GM18870 (cell line): ENCODE measurements at regions not wholly inside any gene's neighbourhood (a gene's known extent, or its start where the extent isn't known, plus 50 kb on each side); places are given as distances from the start of the nearest gene placed in this dataset.
"Not testable (repeated sequence)": the region's sequence is repeated elsewhere in the genome, so short reads cannot be mapped to it uniquely, and the experiment has no call there.

ENCODE experiments used
- ATAC-seq: cut with Tn5 transposase; IDR thresholded peaks from one replicate; pipeline ENCODE4 v1.9.1; 2021; ENCODE audit warnings: moderate library complexity; ENCODE audit not compliant: unreplicated experiment

DNA sequence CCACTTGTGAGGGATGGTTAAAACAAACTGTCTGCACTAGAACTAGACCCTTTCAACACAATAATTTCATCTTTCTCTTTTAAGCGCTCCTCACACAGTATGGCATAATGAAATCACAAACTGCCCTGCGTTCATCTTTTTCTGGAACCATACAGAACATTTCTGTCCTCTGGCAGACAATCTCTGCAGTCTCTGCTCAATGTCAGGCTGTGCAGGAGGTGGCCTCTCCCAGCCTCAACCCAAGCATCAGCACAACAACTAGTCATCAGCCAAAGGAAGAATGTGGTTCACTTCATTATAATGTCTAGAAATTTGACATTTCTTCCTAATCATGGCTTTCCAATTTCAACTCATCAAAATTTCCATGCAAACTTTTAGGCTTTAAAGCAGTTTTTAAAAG, 125.1 kb upstream of the STARD13 start:
- ATAC-seq = no peak

DNA sequence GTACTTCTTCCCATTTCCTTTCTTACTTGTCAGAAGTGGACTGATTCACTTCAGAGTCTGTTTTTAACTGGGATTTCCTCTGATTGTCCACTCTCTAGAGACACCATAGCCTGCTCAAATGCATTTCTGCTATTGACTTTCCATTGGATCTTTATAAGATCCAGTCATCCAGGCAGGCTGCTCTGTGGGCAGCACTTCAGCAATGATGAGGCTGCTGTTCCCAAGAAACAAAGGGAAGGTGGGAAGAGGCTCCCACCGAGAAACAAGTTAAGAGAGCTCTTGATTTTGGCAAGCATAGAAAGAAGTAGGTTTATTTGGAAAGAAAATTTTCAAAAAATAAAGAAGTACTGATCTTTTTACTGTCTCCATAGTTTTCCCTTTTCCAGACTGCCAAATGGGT, 125.8 kb upstream of the STARD13 start:
- ATAC-seq = no peak

DNA sequence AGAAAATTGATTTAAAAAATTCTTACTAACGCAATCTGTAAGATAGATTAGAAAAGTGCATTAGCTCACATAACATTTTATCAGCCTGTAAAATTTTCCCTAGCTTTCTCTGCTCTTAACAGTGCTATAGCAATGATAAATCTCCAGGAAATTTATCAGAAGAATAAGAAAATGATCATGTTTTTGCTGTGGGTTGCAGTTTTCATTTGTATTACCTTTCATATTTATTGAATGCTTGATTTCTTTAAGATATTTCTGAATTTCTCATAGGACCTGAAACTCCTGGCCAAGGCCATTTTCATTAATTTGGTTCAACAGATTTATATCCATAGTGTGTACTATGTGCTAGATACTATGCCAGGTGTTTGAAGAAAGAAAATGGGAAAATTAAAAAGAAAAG, 130.3 kb upstream of the STARD13 start:
- no peak for ATAC-seq

DNA sequence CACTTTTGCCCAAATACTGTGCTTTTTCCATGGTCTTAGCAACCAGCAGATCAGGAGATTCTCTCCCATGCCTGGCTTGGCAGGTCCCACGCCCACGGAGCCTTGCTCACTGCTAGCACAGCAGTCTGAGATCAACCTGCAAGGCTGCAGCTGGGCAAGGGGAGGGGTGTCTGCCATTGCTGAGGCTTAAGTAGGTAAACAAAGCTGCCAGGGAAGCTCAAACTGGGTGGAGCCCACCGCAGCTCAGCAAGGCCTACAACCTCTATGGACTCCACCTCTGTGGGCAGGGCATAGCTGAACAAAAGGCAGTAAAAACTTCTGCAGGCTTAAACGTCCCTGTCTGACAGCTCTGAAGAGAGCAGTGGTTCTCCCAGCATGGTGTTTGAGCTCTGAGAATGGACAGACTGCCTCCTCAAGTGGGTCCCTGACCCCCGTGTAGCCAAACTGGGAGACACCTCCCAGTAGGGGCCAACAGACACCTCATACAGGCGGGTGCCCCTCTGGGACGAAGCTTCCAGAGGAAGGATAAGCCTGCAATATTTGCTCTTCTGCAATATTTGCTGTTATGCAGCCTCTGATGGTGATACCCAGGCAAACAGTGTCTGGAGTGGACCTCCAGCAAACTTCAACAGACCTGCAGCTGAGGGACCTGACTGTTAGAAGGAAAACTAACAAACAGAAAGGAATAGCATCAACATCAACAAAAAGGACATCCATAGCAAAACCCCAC, 132.8 kb upstream of the STARD13 start:
- ATAC-seq = not testable (repeated sequence)

DNA sequence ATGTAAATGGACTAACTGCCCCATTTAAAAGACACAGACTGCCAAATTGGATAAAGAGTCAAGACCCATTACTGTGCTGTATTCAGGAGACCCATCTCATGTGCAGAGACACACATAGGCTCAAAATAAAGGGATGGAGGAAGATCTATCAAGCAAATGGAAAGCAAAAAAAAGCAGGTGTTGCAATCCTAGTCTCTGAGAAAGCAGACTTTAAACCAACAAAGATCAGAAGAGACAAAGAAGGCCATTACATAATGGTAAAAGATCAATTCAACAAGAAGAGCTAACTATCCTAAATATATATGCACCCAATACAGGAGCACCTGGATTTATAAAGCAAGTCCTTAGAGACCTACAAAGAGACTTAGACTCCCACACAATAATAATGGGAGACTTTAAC, 134.6 kb upstream of the STARD13 start:
- not testable (repeated sequence) for ATAC-seq

DNA sequence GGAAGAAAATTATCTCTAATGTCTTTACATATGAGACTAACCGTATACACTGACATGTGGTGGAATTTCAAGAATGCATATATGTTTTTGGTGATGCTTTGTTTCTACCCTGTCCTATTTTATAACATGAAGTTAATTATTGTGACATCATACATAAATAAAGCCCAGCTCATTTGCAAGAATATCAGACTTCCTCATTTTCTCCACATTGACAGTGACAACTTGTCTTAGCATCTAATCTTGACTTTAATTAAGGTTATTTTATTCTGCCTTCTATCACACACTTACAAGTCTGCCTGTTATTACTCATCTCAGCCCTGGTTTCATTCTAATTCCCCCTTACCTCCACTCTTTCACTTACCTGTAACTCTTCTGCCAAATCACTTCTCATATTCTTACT, 140.6 kb upstream of the STARD13 start:
- ATAC-seq = no peak

DNA sequence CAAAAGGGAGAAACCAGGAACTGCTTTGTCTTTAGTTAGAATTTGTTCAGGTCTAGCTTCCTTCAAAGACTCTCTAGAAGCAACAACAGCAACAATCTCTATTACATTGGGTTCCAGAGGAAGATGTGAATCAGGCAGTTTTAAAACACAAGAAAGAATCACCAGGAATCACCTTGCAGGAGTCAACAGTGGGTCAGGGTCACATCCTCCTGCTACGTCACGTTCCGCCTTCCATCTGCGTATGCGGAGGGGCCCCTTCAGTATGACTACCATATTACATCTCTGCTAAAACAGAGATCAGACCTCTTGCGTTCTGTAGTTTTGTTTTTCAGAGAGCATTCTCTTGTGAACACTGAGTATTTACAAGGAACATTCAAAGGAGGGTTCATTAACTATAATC, 147.8 kb upstream of the STARD13 start:
- ATAC-seq = no peak

DNA sequence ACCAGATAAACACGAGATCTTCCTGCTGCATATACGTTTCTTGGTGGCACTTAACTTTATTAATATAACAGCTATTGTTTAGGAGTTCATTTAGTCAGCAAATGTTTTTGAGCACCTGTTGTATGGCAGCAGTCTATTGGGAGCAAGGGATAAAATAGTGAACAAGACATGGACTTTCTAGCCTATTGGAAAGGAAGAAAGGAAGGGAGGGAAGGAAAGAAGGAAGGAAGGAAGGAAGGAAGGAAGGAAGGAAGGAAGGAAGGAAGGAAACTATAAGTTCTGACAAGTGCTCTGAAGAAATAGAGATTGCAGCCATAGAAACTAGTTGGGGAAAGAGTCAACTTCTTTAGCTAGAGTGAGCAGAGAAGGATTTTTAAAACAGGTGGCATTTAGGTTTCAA, 149.1 kb upstream of the STARD13 start:
- no peak for ATAC-seq

DNA sequence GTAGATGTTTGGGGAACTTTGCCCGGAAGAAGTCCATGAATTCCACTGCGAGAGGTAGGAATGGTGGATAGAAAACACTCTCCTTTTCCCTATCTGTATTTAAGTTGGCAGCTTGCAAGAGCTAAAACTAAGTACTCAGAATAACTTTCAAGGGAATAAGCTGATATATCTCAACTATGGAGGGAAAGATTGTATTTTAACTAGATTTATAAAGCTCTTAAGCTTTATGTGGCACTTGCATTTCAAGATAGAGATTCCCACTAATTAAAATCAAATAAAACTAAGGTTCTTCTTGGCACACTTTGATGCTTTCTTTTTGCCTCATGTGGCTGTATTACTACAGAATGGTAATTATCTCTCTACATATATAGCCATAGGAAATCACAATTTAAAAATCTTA, 149.7 kb upstream of the STARD13 start:
- no peak for ATAC-seq

DNA sequence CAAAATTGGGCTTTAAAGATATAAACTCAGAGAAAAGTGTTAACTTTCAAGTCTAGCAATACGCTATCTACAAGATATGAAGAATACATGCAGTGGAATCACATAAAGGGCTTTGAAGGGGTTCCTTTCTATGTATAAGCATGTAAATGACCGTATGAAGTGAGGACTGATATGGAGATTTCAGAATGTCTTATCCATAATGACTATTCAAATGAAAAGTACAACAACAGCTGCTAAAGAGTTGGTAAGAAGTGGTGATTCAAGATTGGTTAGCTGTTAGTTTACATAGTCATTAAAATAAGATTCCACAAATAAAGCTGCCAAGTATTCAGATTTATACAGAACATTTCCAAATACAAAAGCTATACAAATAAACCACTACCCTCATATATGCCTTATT, 153.4 kb upstream of the STARD13 start:
- ATAC-seq = no peak

DNA sequence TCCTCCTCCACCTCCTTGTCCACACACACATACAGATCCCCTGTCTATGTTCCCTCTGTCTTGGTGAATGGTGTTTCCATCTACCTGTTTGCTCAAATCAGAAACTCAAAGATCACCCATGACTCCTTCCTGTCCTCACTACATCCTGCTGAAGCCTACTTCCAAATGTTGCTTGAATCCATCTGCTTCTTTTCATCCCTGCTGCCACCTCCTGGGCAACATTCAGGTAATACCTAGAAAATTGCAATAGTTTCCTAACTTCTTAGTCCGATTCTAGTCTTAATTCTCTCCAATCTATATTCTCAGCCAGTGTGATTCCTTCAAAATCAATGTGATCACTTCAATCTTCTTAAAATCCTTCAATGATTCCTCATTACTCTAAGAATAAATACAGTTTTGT, 155.5 kb upstream of the STARD13 start:
- ATAC-seq = no peak

DNA sequence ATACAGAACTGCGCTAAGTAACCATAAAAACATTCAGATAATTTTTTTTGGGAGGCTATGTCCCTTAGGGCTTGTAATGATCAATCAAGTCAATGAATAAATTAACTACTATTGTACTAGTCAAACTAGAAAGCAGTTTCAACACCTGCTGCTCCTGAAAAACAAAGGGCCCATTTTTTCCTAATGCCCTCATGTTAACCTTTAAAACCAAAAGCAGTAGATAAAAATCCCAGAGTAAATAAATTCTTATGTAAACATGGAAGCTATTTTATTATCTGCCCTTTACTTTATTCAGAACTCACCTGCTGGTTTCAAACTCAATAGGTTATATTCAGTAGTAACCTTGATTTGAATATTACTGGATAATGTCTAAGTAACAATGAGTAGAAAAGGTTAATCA, 159.5 kb upstream of the STARD13 start:
- no peak for ATAC-seq

DNA sequence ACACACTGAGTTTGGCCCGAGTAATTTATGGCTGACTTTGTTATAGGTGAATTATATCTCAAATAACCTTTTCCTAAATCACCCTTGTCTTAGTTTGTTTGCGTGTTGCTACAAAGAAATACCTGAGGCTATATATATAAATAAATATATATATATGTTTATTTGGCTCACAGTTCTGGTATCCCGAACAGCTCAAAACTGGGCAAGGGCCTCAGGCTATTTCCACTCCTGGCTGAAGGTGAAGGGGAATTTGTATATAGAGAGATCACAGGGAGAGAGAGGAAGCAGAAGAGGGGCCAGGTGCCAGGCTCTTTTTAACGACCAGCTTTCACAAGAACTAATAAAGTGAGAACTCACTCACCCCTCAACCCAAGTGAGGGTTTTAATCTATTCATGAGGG, 159.9 kb upstream of the STARD13 start:
- ATAC-seq = no peak

DNA sequence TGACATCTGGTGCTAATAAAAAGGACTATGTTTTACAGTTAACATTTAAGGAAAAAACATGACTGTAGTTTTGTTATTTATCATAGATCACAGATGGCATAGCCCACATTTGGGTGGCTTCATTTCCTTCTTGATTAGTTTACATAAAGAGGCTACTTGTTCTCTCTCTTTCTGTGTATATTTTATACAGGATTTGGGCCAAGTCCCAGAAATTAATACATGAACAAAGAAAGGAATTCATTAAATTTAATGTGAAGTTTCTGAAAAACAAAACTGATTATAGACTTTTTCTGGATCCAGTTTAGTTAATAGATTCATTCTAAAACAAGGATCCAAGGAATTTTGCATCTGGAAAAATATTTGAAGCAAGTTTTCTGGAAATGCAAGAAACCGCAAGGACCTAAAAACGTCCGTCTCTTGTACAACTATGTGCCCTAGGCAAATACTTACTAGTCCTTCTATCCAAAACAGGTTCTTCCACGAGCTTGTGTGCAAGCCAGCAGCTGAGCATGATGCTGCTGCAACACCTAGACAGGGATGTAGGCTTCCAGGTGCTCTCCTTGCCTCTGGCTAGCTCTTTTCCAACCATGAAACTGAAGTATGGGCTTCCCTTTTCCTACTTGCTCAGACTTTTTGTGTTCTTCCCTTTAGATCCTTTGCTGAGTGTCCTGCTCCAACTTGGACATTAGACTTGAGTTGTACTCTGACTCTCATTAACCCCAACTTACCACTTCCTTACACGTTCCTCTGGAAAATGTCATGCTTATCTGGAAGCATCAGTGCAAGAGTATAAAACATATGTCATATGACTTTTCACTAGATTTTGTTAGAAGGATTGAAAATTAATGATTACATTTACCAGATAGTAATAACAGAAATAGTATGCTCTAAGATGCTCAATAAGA, 161.5 kb upstream of the STARD13 start:
- ATAC-seq = no peak

DNA sequence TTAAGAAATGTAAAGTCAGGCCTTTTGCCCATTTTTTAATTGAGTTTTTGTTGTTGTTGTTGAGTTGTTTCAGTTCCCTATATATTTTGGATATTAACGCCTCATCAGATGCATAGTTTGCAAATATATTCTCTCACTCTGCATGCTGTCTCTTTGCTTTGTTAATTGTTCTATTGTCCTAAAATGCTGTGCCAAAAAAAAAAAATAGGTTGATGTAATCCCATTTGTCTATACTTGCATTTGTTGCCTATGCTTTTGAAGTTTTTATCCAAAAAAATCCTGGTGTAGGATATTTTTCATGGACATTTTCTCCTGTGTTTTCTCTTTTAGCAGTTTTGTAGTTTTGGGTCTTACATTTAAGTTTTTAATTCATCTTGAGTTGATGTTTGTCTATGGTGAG, 163.3 kb upstream of the STARD13 start:
- ATAC-seq = no peak

DNA sequence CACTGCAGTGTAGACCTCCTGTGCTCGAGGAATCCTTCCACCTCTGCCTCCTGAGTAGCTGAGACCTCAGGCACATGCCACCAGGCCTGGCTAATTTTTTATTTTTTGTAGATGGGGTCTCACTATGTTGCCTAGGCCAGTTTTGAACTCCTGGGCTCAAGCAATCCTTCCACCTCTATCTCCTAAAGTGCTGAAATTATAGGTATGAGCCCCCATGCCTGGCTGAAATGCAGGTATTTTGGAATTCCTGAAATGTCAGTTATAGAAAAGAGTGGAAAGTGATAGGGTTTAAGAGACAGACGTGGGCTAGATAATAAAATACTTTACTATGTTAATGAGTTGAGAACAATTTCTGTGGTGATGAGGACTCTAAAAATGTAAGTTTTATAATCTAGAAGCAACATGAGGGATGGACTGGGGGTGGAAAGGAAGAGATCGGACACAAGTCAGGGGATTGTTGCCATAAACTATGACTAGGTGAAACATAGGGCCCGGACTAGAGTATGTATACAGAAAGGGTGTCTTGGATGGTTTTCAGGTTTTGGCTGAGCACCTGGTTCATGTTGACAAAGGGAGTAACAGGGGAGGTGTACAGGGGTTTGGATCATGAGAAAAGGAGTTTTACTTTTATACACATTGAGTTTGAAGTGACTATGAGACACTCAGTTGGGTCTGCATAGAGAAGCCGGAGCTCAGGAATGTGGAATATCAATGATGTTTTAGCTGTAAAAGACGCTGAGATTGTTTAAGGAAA, 165.6 kb upstream of the STARD13 start:
- no peak for ATAC-seq

DNA sequence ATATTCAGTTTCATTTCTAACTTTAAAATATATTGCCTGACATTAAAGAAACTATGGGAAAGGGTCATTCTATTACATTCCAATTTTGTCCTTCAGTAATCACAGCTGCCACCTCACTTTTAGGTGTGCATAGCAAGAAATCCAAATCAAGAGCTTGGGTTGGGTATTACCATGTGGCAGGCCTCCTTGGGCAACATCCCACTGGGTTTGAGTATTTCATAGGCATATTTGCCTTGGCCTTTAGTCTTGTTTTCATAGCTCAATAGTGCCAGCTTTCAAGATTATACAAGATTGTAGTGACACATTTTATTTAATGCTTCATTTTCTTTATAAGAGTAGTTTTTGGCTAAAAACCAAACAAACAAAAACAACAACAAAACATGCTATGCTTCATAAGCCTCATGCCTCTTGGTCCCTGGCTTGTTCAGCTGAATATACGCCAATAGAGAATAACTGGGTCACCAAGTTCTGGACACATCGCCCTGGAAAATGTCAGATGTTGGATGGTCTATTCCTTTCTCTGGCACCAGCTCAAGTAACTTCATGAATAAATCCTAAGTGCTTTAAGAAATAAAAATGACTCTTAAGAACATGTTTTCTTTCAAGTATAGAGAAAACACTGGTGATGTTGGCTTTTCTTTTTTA, 167.4 kb upstream of the STARD13 start:
- ATAC-seq = no peak

DNA sequence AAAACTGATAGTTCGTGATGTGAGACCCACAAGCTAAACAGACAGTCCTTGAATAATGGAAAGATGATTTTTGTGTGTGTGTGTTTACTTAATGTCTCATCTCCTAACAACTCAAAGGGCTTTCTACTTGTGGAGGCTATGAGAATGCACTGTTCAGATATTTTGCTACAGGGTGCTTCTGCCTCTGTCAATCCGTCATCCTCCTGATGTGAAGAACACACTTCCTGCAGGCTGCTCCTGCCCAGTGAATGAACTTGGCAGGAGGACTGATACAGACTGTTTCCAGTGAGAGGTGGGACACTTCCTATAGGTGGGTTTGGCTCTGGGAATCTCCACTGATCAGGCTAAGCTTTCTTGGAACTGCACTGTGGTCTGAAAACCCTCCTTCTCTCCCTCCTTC, 168.4 kb upstream of the STARD13 start:
- ATAC-seq = no peak

DNA sequence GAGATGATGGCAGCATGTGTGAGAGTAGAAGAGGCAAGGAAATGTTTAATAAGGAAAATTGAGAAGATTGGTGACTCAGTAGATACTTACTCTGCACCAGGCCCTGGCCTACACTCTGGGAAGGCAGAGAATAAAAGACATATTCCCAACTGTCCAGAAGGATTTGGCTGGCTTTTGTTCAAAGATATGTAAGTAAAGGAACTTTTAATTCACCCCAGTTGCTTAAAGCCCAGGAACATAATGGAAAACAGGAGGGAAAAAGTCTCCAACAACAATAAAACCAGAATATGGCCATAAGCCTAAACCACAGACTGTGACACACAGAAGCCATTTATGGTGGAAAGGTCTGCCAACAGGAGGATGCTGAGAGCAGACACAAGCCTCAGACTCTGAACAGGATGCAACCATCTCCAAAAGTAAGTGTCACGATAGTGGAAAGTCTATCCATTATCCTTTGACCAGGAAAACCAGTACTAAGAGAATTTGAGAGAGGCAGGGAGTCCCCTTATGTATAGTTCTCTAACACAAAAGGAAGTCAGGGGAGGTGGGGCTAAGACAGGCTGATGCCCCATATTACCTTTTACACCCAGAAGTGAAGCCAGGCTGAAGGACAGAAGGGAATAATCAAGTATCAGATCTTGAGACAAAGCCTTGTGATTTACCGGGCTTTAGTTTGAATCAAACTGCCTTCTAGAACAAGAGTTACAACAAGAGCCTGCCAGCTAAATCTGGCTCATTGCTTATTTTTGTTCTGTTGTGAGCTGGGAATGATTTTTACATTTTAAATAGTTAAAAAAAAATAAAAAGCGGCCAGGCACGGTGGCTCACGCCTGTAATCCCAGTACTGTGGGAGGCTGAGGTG, 169.5 kb upstream of the STARD13 start:
- ATAC-seq = no peak

DNA sequence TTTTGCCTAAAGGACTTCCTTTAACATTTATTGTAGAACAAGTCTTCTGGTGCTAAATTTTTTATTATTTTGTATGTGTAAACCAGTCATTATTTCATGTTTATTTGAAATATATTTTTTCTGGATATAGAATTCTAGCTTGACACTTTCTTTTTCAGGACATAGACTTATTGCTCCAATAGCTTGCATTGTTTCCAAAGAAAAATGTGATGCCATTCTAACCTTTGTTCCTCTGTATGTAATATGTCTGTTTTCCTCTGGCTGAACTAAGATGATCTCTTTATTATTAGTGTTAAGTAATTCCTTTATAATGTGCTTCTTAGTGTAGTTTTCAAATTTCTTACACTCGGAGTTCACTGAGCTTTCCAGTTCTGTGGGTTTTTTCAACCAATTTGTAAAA, 174.1 kb upstream of the STARD13 start:
- ATAC-seq = no peak
